ENCODE measurements at regions not wholly inside any gene's neighbourhood (a gene's known extent, or its start where the extent isn't known, plus 50 kb on each side); places are given as distances from the start of the nearest gene placed in this dataset.

DNA sequence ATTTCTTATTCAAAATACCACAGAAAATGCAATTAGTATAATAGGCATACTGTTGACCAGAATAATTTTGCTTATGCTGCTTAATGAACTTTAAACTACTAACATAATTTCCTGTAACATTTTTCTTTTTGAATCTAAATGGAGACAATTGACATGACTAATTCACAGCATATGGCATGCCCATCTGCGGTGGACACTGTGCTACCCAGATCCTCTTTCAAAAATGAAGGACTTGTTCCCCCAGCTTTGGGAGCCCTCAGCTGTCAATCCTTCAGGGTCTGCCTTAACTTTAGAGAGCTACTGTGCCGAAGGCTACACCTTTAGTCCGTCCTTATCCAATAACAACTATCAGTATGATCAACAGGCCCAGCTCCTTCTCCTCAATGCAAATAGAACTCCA lies 789.0 kb downstream of the PLA2G4A start:
- Mint-ChIP-seq H3K4me3 (no peak overlapping the region), H3K27me3 (no peaks in the 10 kb centered on the region), H3K36me3 (no peaks in the 10 kb centered on the region), H3K4me1 (ENCODE audit: unreplicated experiment) (no peaks in the 10 kb centered on the region), H3K27ac (no peak overlapping the region), H3K9me3 (no peaks in the 10 kb centered on the region)
- TF ChIP-seq, protein P1, sequence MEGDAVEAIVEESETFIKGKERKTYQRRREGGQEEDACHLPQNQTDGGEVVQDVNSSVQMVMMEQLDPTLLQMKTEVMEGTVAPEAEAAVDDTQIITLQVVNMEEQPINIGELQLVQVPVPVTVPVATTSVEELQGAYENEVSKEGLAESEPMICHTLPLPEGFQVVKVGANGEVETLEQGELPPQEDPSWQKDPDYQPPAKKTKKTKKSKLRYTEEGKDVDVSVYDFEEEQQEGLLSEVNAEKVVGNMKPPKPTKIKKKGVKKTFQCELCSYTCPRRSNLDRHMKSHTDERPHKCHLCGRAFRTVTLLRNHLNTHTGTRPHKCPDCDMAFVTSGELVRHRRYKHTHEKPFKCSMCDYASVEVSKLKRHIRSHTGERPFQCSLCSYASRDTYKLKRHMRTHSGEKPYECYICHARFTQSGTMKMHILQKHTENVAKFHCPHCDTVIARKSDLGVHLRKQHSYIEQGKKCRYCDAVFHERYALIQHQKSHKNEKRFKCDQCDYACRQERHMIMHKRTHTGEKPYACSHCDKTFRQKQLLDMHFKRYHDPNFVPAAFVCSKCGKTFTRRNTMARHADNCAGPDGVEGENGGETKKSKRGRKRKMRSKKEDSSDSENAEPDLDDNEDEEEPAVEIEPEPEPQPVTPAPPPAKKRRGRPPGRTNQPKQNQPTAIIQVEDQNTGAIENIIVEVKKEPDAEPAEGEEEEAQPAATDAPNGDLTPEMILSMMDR (conservative IDR thresholded peaks at IDR 0.05), result no peak
- DNase-seq (ENCODE audit: extremely low spot score, unreplicated experiment), result no peak

GRCh38 chr1:187619175-187619574 lies 790.4 kb downstream of the PLA2G4A start:
- TF ChIP-seq, protein P1 (conservative IDR thresholded peaks at IDR 0.05), result no peak
- no peaks in the 10 kb centered on the region for H3K4me1 Mint-ChIP-seq (ENCODE audit: unreplicated experiment)
- no peaks in the 10 kb centered on the region for H3K27me3 Mint-ChIP-seq

DNA sequence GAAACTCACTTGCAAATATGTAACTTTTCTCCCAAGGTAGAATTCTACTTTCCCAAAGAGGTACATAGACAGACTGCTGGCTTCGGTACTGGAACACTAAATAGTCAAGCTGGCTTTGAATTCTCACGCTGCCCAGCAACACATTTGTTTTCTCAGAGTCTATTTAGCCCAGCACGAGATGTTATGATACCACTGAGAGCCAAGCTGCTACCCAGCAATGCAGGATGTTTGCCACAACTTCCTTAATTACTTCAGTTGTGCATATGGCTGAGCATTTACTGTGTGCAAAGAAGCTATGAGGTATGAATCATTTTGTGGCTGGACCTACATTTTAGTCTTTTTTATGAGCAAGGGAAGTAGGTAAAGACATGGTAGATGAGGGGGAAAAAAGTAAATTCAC lies 793.2 kb downstream of the PLA2G4A start:
- DNase-seq (ENCODE audit: extremely low spot score, unreplicated experiment), result no peak
- Mint-ChIP-seq H3K4me3 (no peak overlapping the region), H3K36me3 (no peaks in the 10 kb centered on the region), H3K9me3 (no peaks in the 10 kb centered on the region), H3K27me3 (no peaks in the 10 kb centered on the region), H3K27ac (no peak overlapping the region), H3K4me1 (ENCODE audit: unreplicated experiment) (no peaks in the 10 kb centered on the region)
- TF ChIP-seq, protein P1 (conservative IDR thresholded peaks at IDR 0.05), result no peak

More at GRCh38 chr1:187619175-187619574, 790.4 kb downstream of the PLA2G4A start:
- Mint-ChIP-seq H3K9me3 (no peaks in the 10 kb centered on the region), H3K27ac (no peak overlapping the region), H3K4me3 (no peak overlapping the region), H3K36me3 (no peaks in the 10 kb centered on the region)
- DNase-seq (ENCODE audit: extremely low spot score, unreplicated experiment), result no peak

GRCh38 chr1:187622545-187622944 lies 793.8 kb downstream of the PLA2G4A start:
- H3K9me3 Mint-ChIP-seq, result no peaks in the 10 kb centered on the region
- no peak overlapping the region for H3K27ac Mint-ChIP-seq
- H3K36me3 Mint-ChIP-seq, result no peaks in the 10 kb centered on the region
- no peaks in the 10 kb centered on the region for H3K4me1 Mint-ChIP-seq (ENCODE audit: unreplicated experiment)
- DNase-seq (ENCODE audit: extremely low spot score, unreplicated experiment), result no peak
- TF ChIP-seq, protein P1 (conservative IDR thresholded peaks at IDR 0.05), result no peak
- no peak overlapping the region for H3K4me3 Mint-ChIP-seq
- H3K27me3 Mint-ChIP-seq, result no peaks in the 10 kb centered on the region

DNA sequence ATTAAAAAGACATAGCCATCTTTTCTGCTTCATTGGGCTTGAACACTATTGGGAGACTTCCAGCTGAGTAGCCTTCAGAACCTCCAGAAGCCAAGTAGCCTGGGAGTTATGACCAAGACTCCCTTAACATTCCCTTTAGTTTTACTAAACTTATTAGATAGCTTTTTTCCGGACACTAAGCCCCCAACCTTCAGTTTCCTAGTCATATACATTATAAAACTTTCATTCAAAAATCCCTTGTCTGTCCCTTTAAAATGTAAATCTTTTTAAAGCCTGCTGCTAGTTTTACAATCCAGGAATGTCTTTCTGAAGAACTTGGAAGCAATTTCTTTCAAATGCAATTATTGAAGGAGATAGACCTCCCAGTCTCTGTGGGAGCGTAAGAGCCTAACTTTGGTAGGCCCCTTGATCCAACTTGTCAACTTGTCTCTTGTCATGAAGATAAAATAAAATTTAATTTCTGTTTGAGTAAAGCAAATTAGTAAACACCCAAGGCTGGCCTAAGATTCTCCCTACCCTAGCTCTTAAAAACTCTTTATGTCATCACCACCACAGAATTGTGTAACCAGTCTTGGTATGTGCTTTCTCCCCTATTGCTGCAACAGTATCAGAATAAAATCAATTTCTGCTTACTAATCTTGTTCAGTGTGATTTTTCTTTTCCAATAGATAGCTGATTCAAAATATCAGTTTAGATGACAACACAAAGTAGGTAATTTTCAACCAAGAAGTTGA lies 796.2 kb downstream of the PLA2G4A start:
- TF ChIP-seq, protein P1 (conservative IDR thresholded peaks at IDR 0.05), result no peak
- Mint-ChIP-seq H3K27ac (no peak overlapping the region), H3K9me3 (no peaks in the 10 kb centered on the region), H3K36me3 (no peaks in the 10 kb centered on the region), H3K4me3 (no peak overlapping the region), H3K4me1 (ENCODE audit: unreplicated experiment) (no peaks in the 10 kb centered on the region), H3K27me3 (no peaks in the 10 kb centered on the region)
- DNase-seq (ENCODE audit: extremely low spot score, unreplicated experiment), result no peak

Data from type B pancreatic cell (in vitro differentiated cells).